GM12865 (cell line): ENCODE measurements at regions not wholly inside any gene's neighbourhood (a gene's known extent, or its start where the extent isn't known, plus 50 kb on each side); places are given as distances from the start of the nearest gene placed in this dataset.

Source experiments
- DNase-seq: peaks from one replicate; pipeline ENCODE4 v3.0.0; 2010; ENCODE audit warnings: low read depth
- H3K4me3 ChIP-seq: 2 replicates; pipeline ENCODE4 v1.5.1; 2011; ENCODE audit warnings: mild to moderate bottlenecking, low read depth, low read length, control low read depth
- CTCF ChIP-seq: IDR thresholded peaks from 2 replicates; pipeline ENCODE4 v1.5.1; 2011; ENCODE audit warnings: low read length, control low read depth, low read depth, inconsistent platforms; ENCODE audit not compliant: insufficient read depth; ENCODE audit errors: missing control alignments

- no peak overlapping the region for H3K4me3 ChIP-seq
- no peak for DNase-seq
- no peak for TF ChIP-seq CTCF
Measured at GRCh38 chr3:84042399-84043106, 916.2 kb upstream of the CADM2 start.

- TF ChIP-seq CTCF = no peak
- H3K4me3 ChIP-seq = no peak overlapping the region
- DNase-seq = no peak
Measured at GRCh38 chr3:84066915-84067314, 891.9 kb upstream of the CADM2 start.

GRCh38 chr3:84073664-84074063, 885.1 kb upstream of the CADM2 start:
- no peak for TF ChIP-seq CTCF
- no peak overlapping the region for H3K4me3 ChIP-seq
- no peak for DNase-seq

- H3K4me3 ChIP-seq = no peak overlapping the region
- no peak for TF ChIP-seq CTCF
- DNase-seq = no peak
Measured at GRCh38 chr3:84074767-84075166, 884.0 kb upstream of the CADM2 start.

GRCh38 chr3:84077479-84077878, 881.3 kb upstream of the CADM2 start:
- H3K4me3 ChIP-seq = no peak overlapping the region
- no peak for TF ChIP-seq CTCF
- DNase-seq = no peak

- DNase-seq = no peak
- no peak overlapping the region for H3K4me3 ChIP-seq
- TF ChIP-seq CTCF = no peak
Measured at GRCh38 chr3:84082726-84083125, 876.1 kb upstream of the CADM2 start.

GRCh38 chr3:84092907-84093306, 865.9 kb upstream of the CADM2 start:
- TF ChIP-seq CTCF = no peak
- no peak for DNase-seq
- no peak overlapping the region for H3K4me3 ChIP-seq
